NCI-H1694 (cell line): ENCODE measurements at regions not wholly inside any gene's neighbourhood (a gene's known extent, or its start where the extent isn't known, plus 50 kb on each side); places are given as distances from the start of the nearest gene placed in this dataset.

ENCODE experiments used
- DNase-seq: peaks from one replicate; lab custom pipeline; 2025; lab: John Stamatoyannopoulos, UW

GRCh38 chr7:136807598-136807997, 60.9 kb upstream of the CHRM2 start:
- DNase-seq, result no peak

GRCh38 chr7:136803028-136803427, 65.4 kb upstream of the CHRM2 start:
- no peak for DNase-seq

GRCh38 chr7:136783934-136784333, 84.5 kb upstream of the CHRM2 start:
- no peak for DNase-seq

- DNase-seq, result no peak
Observed at GRCh38 chr7:136741941-136742340, 126.5 kb upstream of the CHRM2 start.

- DNase-seq, result no peak
Observed at GRCh38 chr7:136728945-136729344, 139.5 kb upstream of the CHRM2 start.

GRCh38 chr7:136726460-136726859, 142.0 kb upstream of the CHRM2 start:
- DNase-seq, result no peak

- DNase-seq, result no peak
Observed at GRCh38 chr7:136717910-136718557, 150.4 kb upstream of the CHRM2 start.

GRCh38 chr7:136714062-136714461, 154.4 kb upstream of the CHRM2 start:
- no peak for DNase-seq

GRCh38 chr7:136710751-136711150, 157.7 kb upstream of the CHRM2 start:
- DNase-seq, result no peak

- DNase-seq, result no peak
Observed at GRCh38 chr7:136709876-136710275, 158.6 kb upstream of the CHRM2 start.

GRCh38 chr7:136702913-136703312, 165.5 kb upstream of the CHRM2 start:
- no peak for DNase-seq

GRCh38 chr7:136698977-136699376, 169.5 kb upstream of the CHRM2 start:
- no peak for DNase-seq

GRCh38 chr7:136698231-136698630, 170.2 kb upstream of the CHRM2 start:
- DNase-seq, result no peak

- DNase-seq, result no peak
Observed at GRCh38 chr7:136697271-136697670, 171.2 kb upstream of the CHRM2 start.

- no peak for DNase-seq
Observed at GRCh38 chr7:136693166-136694119, 175.0 kb upstream of the CHRM2 start.

GRCh38 chr7:136692221-136692620, 176.2 kb upstream of the CHRM2 start:
- DNase-seq, result no peak

GRCh38 chr7:136688601-136689000, 179.9 kb upstream of the CHRM2 start:
- no peak for DNase-seq

- no peak for DNase-seq
Observed at GRCh38 chr7:136687693-136688322, 180.6 kb upstream of the CHRM2 start.

- DNase-seq, result no peak
Observed at GRCh38 chr7:136685501-136686173, 182.8 kb upstream of the CHRM2 start.

GRCh38 chr7:136677471-136678365, 190.7 kb upstream of the CHRM2 start:
- DNase-seq, result no peak

GRCh38 chr7:136667584-136667983, 200.9 kb upstream of the CHRM2 start:
- no peak for DNase-seq
